Suprapubic skin (tissue), 4 donors: ENCODE measurements at regions not wholly inside any gene's neighbourhood (a gene's known extent, or its start where the extent isn't known, plus 50 kb on each side); places are given as distances from the start of the nearest gene placed in this dataset.

Experiments used
- DNase-seq, 2 donors: peaks; one replicate each; pipeline ENCODE4 v3.0.0-alpha.2; 2019; ENCODE audit warnings: low spot score in 2 of 2
- H3K27ac ChIP-seq: fragments of 200-600 bp; sonication (generic); one replicate; pipeline ENCODE4 v1.5.1; 2019
- H3K27me3 ChIP-seq: fragments of 200-600 bp; sonication (generic); one replicate; pipeline ENCODE4 v1.5.1; 2019
- H3K36me3 ChIP-seq: fragments of 200-600 bp; sonication (generic); one replicate; pipeline ENCODE4 v1.5.1; 2019
- H3K4me1 ChIP-seq: fragments of 200-600 bp; sonication (generic); one replicate; pipeline ENCODE4 v1.5.1; 2019
- H3K4me3 ChIP-seq: fragments of 200-600 bp; sonication (generic); one replicate; pipeline ENCODE4 v1.5.1; 2019; ENCODE audit warnings: mild to moderate bottlenecking
- H3K9me3 ChIP-seq: fragments of 200-600 bp; sonication (generic); one replicate; pipeline ENCODE4 v1.5.1; 2019
- CTCF ChIP-seq, 2 donors: fragments of 200-600 bp in 1 of 2; fragments of 450-650 bp in 1 of 2; sonication (generic) in 1 of 2; IDR thresholded peaks; one replicate each; pipeline ENCODE4 v1.5.1; 2016 to 2019; ENCODE audit warnings: antibody characterized with exemption in 2 of 2, mild to moderate bottlenecking in 1 of 2, moderate library complexity in 1 of 2
- EP300 ChIP-seq: sonication (generic); formaldehyde crosslinking; IDR thresholded peaks from one replicate; pipeline ENCODE4 v1.6.1; 2017; ENCODE audit warnings: antibody characterized with exemption
- POLR2A ChIP-seq, 2 donors: fragments of 450-650 bp; IDR thresholded peaks; one replicate each; pipeline ENCODE4 v1.6.1; 2017; ENCODE audit warnings: antibody characterized with exemption in 2 of 2, mild to moderate bottlenecking in 2 of 2, moderate library complexity in 2 of 2
- POLR2AphosphoS5 ChIP-seq, 3 donors: sonication (generic); formaldehyde crosslinking; IDR thresholded peaks; one replicate each; pipeline ENCODE4 v1.6.1; 2017; ENCODE audit warnings: antibody characterized with exemption in 3 of 3
- WGBS: methylation state at CpG from one replicate; pipeline ENCODE4 v1.1.5; 2018; 5-methylcytosine and 5-hydroxymethylcytosine counted together

- H3K9me3 ChIP-seq = no peaks in the 10 kb centered on the region
- no peaks in the 10 kb centered on the region for H3K27me3 ChIP-seq
- no peak overlapping the region for H3K27ac ChIP-seq
- DNase-seq = no peak
- TF ChIP-seq EP300 = no peak
- TF ChIP-seq POLR2AphosphoS5 (IDR thresholded peaks at IDR 0.05) = no peak
- TF ChIP-seq CTCF (IDR thresholded peaks at IDR 0.05) = no peak
- no peak for TF ChIP-seq POLR2A (IDR thresholded peaks at IDR 0.05)
- H3K36me3 ChIP-seq = no peaks in the 10 kb centered on the region
- no peak overlapping the region for H3K4me3 ChIP-seq
- 92% methylated on average over 3 of the region's 3 CpGs for WGBS
- H3K4me1 ChIP-seq = no peaks in the 10 kb centered on the region
Observed at GRCh38 chr7:153397906-153398305, 638.4 kb downstream of the ACTR3B start.

- DNase-seq = no peak
- H3K4me3 ChIP-seq = no peak overlapping the region
Observed at GRCh38 chr7:153398370-153398769, 638.8 kb downstream of the ACTR3B start.

GRCh38 chr7:153398789-153399553 lies 639.4 kb downstream of the ACTR3B start:
- H3K27ac ChIP-seq = no peak overlapping the region
- no peak overlapping the region for H3K4me3 ChIP-seq
- no peaks in the 10 kb centered on the region for H3K36me3 ChIP-seq
- no peaks in the 10 kb centered on the region for H3K4me1 ChIP-seq
- WGBS = 94% methylated on average over 8 of the region's 8 CpGs
- no peaks in the 10 kb centered on the region for H3K9me3 ChIP-seq
- no peaks in the 10 kb centered on the region for H3K27me3 ChIP-seq
- DNase-seq = no peak
- TF ChIP-seq EP300 (no peak), POLR2A (IDR thresholded peaks at IDR 0.05) (no peak), CTCF (IDR thresholded peaks at IDR 0.05) (no peak), POLR2AphosphoS5 (IDR thresholded peaks at IDR 0.05) (no peak)

More at GRCh38 chr7:153398370-153398769, 638.8 kb downstream of the ACTR3B start:
- no peaks in the 10 kb centered on the region for H3K9me3 ChIP-seq
- WGBS = 82% methylated on average over 2 of the region's 2 CpGs
- TF ChIP-seq EP300 (no peak), POLR2A (IDR thresholded peaks at IDR 0.05) (no peak), CTCF (IDR thresholded peaks at IDR 0.05) (no peak), POLR2AphosphoS5 (IDR thresholded peaks at IDR 0.05) (no peak)
- no peaks in the 10 kb centered on the region for H3K4me1 ChIP-seq
- H3K27me3 ChIP-seq = no peaks in the 10 kb centered on the region
- no peaks in the 10 kb centered on the region for H3K36me3 ChIP-seq
- H3K27ac ChIP-seq = no peak overlapping the region

- Histone ChIP-seq H3K4me3 (no peak overlapping the region), H3K9me3 (no peaks in the 10 kb centered on the region), H3K36me3 (no peaks in the 10 kb centered on the region), H3K27me3 (no peaks in the 10 kb centered on the region), H3K27ac (no peak overlapping the region), H3K4me1 (no peaks in the 10 kb centered on the region)
- WGBS = 100% methylated on average over 1 of the region's 1 CpG
- no peak for DNase-seq
- no peak for TF ChIP-seq CTCF (IDR thresholded peaks at IDR 0.05)
- TF ChIP-seq POLR2AphosphoS5 (IDR thresholded peaks at IDR 0.05) = no peak
- no peak for TF ChIP-seq EP300
- TF ChIP-seq POLR2A (IDR thresholded peaks at IDR 0.05) = no peak
Observed at GRCh38 chr7:153399554-153399940, 640.0 kb downstream of the ACTR3B start.

GRCh38 chr7:153400735-153401593 lies 641.4 kb downstream of the ACTR3B start:
- no peak for DNase-seq
- WGBS = 89% methylated on average over 18 of the region's 19 CpGs
- no peaks in the 10 kb centered on the region for H3K27me3 ChIP-seq
- TF ChIP-seq EP300 (no peak), POLR2AphosphoS5 (IDR thresholded peaks at IDR 0.05) (no peak), CTCF (IDR thresholded peaks at IDR 0.05) (no peak), POLR2A (IDR thresholded peaks at IDR 0.05) (no peak)
- H3K9me3 ChIP-seq = no peaks in the 10 kb centered on the region
- H3K4me3 ChIP-seq = no peak overlapping the region
- no peaks in the 10 kb centered on the region for H3K4me1 ChIP-seq
- no peaks in the 10 kb centered on the region for H3K36me3 ChIP-seq
- no peak overlapping the region for H3K27ac ChIP-seq
